Fibroblast of lung (primary cell): ENCODE measurements at regions not wholly inside any gene's neighbourhood (a gene's known extent, or its start where the extent isn't known, plus 50 kb on each side); places are given as distances from the start of the nearest gene placed in this dataset.

Source experiments
- DNase-seq, 2 donors: peaks; one replicate each; pipeline versions ENCODE4 v3.0.0 to v3.0.0-alpha.2; 2010; ENCODE audit warnings: low read depth in 2 of 2
- H2AFZ ChIP-seq: 2 replicates; pipeline ENCODE4 v1.5.1; 2012; ENCODE audit warnings: low read length, control low read depth, inconsistent platforms
- H3K27ac ChIP-seq: 2 replicates; pipeline ENCODE4 v1.5.1; 2011; ENCODE audit warnings: low read length, control low read depth; ENCODE audit not compliant: insufficient read depth
- H3K27me3 ChIP-seq: 2 replicates; pipeline ENCODE4 v1.5.1; 2011; ENCODE audit warnings: mild to moderate bottlenecking, low read length; ENCODE audit not compliant: control insufficient read depth, insufficient read depth
- H3K36me3 ChIP-seq: 2 replicates; pipeline ENCODE4 v1.5.1; 2011; ENCODE audit warnings: low read length; ENCODE audit not compliant: control insufficient read depth, insufficient read depth
- H3K4me1 ChIP-seq: 2 replicates; pipeline ENCODE4 v1.5.1; 2011; ENCODE audit warnings: low read length; ENCODE audit not compliant: control insufficient read depth, insufficient read depth; ENCODE audit errors: extremely low read depth
- H3K4me2 ChIP-seq: 2 replicates; pipeline ENCODE4 v1.5.1; 2011; ENCODE audit warnings: low read length, control low read depth; ENCODE audit not compliant: insufficient read depth; ENCODE audit errors: extremely low read depth
- H3K4me3 ChIP-seq, 4 experiments: fragments of 200-600 bp in 1 of 4; sonication (generic) in 1 of 4; replicated peaks in 1 of 4; 2 replicates each; pipeline ENCODE4 v1.5.1; 2011 to 2016; ENCODE audit warnings: low read length in 4 of 4, low read depth in 3 of 4, mild to moderate bottlenecking in 3 of 4, control low read depth in 2 of 4, inconsistent platforms in 1 of 4, mixed read lengths in 1 of 4; ENCODE audit not compliant: insufficient read depth in 1 of 4; ENCODE audit errors: control extremely low read depth in 1 of 4
- H3K79me2 ChIP-seq: 2 replicates; pipeline ENCODE4 v1.5.1; 2012; ENCODE audit warnings: mild to moderate bottlenecking, low read length, inconsistent platforms; ENCODE audit not compliant: control insufficient read depth, insufficient read depth
- H3K9ac ChIP-seq: 2 replicates; pipeline ENCODE4 v1.5.1; 2011; ENCODE audit warnings: mild to moderate bottlenecking, low read length, control low read depth; ENCODE audit not compliant: insufficient read depth
- H3K9me3 ChIP-seq: 2 replicates; pipeline ENCODE4 v1.5.1; 2012; ENCODE audit warnings: low read depth, low read length; ENCODE audit not compliant: control insufficient read depth, insufficient read depth
- H4K20me1 ChIP-seq: 2 replicates; pipeline ENCODE4 v1.5.1; 2011; ENCODE audit warnings: low read length; ENCODE audit not compliant: control insufficient read depth, insufficient read depth; ENCODE audit errors: extremely low read depth
- EZH2 ChIP-seq: IDR thresholded peaks from 2 replicates; pipeline ENCODE4 v1.5.1; 2012; ENCODE audit warnings: low read length, control low read depth, mild to moderate bottlenecking; ENCODE audit errors: missing control alignments
- TF ChIP-seq, protein P1 (sequence below), 2 donors: IDR thresholded peaks in 1 of 2; conservative IDR thresholded peaks in 1 of 2; 1 replicate in 1 of 2; 2 replicates in 1 of 2; pipeline ENCODE4 v1.5.1; 2011 to 2012; ENCODE audit warnings: low read length in 2 of 2, control low read depth in 1 of 2, inconsistent platforms in 1 of 2, low read depth in 1 of 2, mild to moderate bottlenecking in 1 of 2

DNA sequence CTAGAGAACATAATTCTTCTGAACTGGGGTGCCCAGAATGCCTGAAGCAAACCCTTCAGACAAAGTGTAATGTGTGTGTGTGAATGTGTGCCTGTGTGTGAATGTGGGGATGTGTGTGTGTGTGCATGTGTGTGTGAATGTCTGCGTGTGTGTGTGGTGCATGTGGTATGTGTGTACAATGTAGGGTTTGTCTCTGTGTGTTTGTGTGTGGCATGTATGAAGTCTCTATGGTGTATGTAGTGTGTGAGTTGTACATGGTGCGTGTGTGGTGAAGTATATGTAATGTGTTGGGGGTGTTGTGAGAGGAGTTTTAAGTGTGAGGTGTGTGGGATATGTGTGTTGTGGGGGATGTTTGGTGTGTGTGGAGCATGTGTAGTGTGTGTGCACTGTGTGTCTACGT is 129.3 kb upstream of the SOX11 start:
- no peaks in the 10 kb centered on the region for H4K20me1 ChIP-seq
- H2AFZ ChIP-seq = no peak overlapping the region
- no peak for DNase-seq

DNA sequence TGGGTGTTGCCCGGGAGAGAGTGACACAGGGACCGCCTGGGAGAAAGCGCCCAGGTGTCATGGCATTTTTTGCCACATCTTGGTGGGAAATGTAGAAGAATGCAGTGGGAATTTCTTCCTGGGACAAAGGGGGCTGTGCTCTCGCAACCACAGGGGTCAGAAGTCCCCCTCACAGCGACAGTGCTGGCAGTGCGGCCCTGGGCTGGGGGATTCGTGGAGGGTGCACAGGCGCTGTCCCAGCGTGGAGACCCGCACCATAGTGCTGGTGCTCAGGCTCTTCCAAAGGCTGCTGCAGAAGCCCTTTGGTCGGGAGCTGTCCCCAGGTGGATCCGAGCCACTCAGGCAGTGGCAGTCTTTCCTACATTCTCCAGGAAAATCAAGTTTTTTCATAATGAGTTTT is 128.8 kb upstream of the SOX11 start:
- H4K20me1 ChIP-seq = no peaks in the 10 kb centered on the region
- no peaks in the 10 kb centered on the region for H3K4me1 ChIP-seq
- H3K9me3 ChIP-seq = no peaks in the 10 kb centered on the region
- no peak overlapping the region for H3K27ac ChIP-seq
- no peak overlapping the region for H2AFZ ChIP-seq
- H3K27me3 ChIP-seq = no peaks in the 10 kb centered on the region
- no peak for DNase-seq
- no peak overlapping the region for H3K4me3 ChIP-seq
- no peak overlapping the region for H3K9ac ChIP-seq
- no peaks in the 10 kb centered on the region for H3K36me3 ChIP-seq
- TF ChIP-seq EZH2 = no peak
- TF ChIP-seq, protein P1, sequence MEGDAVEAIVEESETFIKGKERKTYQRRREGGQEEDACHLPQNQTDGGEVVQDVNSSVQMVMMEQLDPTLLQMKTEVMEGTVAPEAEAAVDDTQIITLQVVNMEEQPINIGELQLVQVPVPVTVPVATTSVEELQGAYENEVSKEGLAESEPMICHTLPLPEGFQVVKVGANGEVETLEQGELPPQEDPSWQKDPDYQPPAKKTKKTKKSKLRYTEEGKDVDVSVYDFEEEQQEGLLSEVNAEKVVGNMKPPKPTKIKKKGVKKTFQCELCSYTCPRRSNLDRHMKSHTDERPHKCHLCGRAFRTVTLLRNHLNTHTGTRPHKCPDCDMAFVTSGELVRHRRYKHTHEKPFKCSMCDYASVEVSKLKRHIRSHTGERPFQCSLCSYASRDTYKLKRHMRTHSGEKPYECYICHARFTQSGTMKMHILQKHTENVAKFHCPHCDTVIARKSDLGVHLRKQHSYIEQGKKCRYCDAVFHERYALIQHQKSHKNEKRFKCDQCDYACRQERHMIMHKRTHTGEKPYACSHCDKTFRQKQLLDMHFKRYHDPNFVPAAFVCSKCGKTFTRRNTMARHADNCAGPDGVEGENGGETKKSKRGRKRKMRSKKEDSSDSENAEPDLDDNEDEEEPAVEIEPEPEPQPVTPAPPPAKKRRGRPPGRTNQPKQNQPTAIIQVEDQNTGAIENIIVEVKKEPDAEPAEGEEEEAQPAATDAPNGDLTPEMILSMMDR (conservative IDR thresholded peaks at IDR 0.05 in 1 of 2, IDR thresholded peaks at IDR 0.05 in 1 of 2; ENCODE audit: low read depth in 1 of 2, low read length in 2 of 2) = no peak
- H3K4me2 ChIP-seq = no peak overlapping the region
- H3K79me2 ChIP-seq = no peaks in the 10 kb centered on the region

More for the DNA sequence above, 129.3 kb upstream of the SOX11 start:
- H3K4me2 ChIP-seq = no peak overlapping the region
- H3K4me1 ChIP-seq = no peaks in the 10 kb centered on the region
- no peaks in the 10 kb centered on the region for H3K36me3 ChIP-seq
- H3K79me2 ChIP-seq = no peaks in the 10 kb centered on the region
- TF ChIP-seq, protein P1 (conservative IDR thresholded peaks at IDR 0.05 in 1 of 2, IDR thresholded peaks at IDR 0.05 in 1 of 2; ENCODE audit: low read depth in 1 of 2, low read length in 2 of 2) = no peak
- no peak for TF ChIP-seq EZH2
- H3K27me3 ChIP-seq = no peaks in the 10 kb centered on the region
- H3K27ac ChIP-seq = no peak overlapping the region
- H3K9ac ChIP-seq = no peak overlapping the region
- no peaks in the 10 kb centered on the region for H3K9me3 ChIP-seq
- no peak overlapping the region for H3K4me3 ChIP-seq

DNA sequence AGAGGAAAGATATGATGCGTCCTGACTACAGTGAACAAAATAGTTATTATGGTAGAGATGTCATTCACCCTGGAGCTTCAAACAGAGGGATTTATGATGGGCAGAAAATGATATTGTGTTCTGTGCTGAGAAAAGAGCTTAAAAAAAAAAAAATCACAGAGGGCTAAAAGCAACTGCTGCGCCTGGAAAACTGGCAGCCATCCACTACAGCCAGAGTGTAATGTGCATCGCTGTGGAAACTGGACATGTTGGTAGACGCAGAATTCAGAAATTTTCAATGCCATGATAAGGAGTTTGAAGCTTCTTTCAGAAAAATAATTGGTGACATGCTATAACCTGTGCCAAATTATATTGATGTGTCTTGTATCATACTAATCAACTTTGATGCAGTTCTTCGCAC is 122.9 kb upstream of the SOX11 start:
- H3K79me2 ChIP-seq = no peaks in the 10 kb centered on the region
- no peak overlapping the region for H3K27ac ChIP-seq
- TF ChIP-seq, protein P1 (conservative IDR thresholded peaks at IDR 0.05 in 1 of 2, IDR thresholded peaks at IDR 0.05 in 1 of 2; ENCODE audit: low read depth in 1 of 2, low read length in 2 of 2) = no peak
- no peak for TF ChIP-seq EZH2
- no peak for DNase-seq
- no peaks in the 10 kb centered on the region for H3K9me3 ChIP-seq
- no peaks in the 10 kb centered on the region for H3K4me1 ChIP-seq
- no peak overlapping the region for H2AFZ ChIP-seq
- H3K27me3 ChIP-seq = no peaks in the 10 kb centered on the region
- no peak overlapping the region for H3K4me2 ChIP-seq
- no peaks in the 10 kb centered on the region for H3K36me3 ChIP-seq
- no peak overlapping the region for H3K9ac ChIP-seq
- H3K4me3 ChIP-seq = no peak overlapping the region
- H4K20me1 ChIP-seq = no peaks in the 10 kb centered on the region
